ENCODE measurements at regions not wholly inside any gene's neighbourhood (a gene's known extent, or its start where the extent isn't known, plus 50 kb on each side); places are given as distances from the start of the nearest gene placed in this dataset.

GRCh38 chr16:86396901-86397311, 113.4 kb upstream of the FOXF1 start:
- DNase-seq (ENCODE audit: low read depth in 2 of 2): peak; percentile 90 to 91

GRCh38 chr16:86398201-86398600, 112.1 kb upstream of the FOXF1 start:
- no peak for DNase-seq (ENCODE audit: low read depth in 2 of 2)

- no peak for DNase-seq (ENCODE audit: low read depth in 2 of 2)
These were observed 111.7 kb upstream of the FOXF1 start for GRCh38 chr16:86398622-86399021.

GRCh38 chr16:86401126-86401525, 109.2 kb upstream of the FOXF1 start:
- DNase-seq (ENCODE audit: low read depth in 2 of 2): no peak

GRCh38 chr16:86403085-86403484, 107.2 kb upstream of the FOXF1 start:
- no peak for DNase-seq (ENCODE audit: low read depth in 2 of 2)

- no peak for DNase-seq (ENCODE audit: low read depth in 2 of 2)
These were observed 106.7 kb upstream of the FOXF1 start for GRCh38 chr16:86403541-86404163.

GRCh38 chr16:86404678-86405077, 105.6 kb upstream of the FOXF1 start:
- no peak for DNase-seq (ENCODE audit: low read depth in 2 of 2)

DNA sequence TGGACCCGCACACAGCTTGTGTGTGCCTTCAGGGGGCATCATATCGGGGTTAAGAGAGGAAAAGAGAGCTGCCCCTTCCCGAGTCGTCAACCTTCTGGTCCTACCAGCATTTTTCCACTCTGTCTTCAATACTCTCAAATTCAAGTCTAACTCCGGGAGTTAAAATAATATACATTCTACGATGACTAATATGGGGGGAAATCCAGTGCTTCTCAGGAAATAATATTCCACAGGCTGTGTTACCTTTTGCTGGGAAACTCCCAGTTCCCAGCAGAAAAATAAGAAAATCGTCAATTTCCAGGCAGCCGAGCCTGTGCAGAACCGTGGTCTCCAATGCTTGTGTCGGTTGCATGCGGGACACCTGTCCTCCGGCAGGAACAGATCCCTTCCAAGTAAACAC, 105.0 kb upstream of the FOXF1 start:
- DNase-seq (ENCODE audit: low read depth in 2 of 2): no peak

GRCh38 chr16:86406056-86406455, 104.3 kb upstream of the FOXF1 start:
- DNase-seq (ENCODE audit: low read depth in 2 of 2): no peak

- no peak for DNase-seq (ENCODE audit: low read depth in 2 of 2)
These were observed 101.6 kb upstream of the FOXF1 start for GRCh38 chr16:86408685-86409084.

GRCh38 chr16:86410081-86410480, 100.2 kb upstream of the FOXF1 start:
- DNase-seq (ENCODE audit: low read depth in 2 of 2): no peak

GRCh38 chr16:86410529-86410928, 99.8 kb upstream of the FOXF1 start:
- no peak for DNase-seq (ENCODE audit: low read depth in 2 of 2)

DNA sequence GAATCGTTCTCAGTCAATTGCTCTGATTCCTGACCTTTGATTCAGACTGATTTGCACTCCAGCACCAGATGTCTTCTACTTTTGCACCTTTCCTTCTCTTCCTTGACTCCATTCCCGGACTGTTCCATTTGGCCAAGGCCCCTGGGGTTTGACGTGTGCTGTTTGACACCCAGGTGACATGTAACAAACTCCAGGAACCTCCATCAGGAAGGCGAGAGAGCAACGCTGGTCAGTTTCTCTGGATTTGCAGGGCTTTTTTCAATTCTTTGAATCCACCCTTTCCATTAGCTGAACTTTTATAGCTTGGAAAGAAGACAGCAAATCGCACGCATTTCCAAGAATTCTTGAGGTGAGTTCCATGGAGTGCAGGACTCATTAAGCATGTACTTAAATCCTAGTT, 98.4 kb upstream of the FOXF1 start:
- DNase-seq (ENCODE audit: low read depth in 2 of 2): no peak

- no peak for DNase-seq (ENCODE audit: low read depth in 2 of 2)
These were observed 95.2 kb upstream of the FOXF1 start for GRCh38 chr16:86414991-86415740.

DNA sequence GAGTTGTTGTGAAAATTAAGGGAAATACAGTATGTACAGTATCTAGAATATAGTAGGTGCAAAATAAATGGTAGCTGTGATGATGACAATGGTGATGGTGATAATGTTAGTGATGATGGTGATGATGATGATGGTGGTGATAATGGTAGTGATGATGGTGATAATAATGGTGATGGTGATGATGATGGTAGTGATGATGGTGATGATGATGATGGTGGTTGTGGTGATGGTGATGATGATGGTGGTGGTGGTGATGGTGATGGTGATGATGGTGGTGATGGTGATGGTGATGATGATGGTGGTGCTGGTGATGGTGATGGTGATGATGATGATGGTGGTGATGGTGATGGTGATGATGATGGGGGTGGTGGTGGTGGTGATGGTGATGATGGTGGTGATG, 91.3 kb upstream of the FOXF1 start:
- DNase-seq (ENCODE audit: low read depth in 2 of 2): no peak

DNA sequence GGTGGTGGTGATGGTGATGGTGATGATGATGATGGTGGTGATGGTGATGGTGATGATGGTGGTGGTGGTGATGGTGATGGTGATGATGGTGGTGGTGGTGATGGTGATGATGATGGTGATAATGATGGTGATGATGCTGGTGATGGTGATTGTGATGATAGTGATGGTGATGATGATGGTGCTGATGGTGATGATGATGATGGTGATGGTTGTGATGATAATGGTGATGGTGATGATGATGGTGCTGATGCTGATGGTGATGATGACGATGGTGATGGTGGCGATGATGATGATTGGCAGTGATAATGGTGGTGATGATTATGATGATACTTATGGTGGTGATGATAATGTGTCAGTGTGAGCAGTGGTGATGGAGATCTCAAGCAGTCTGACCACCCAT, 90.8 kb upstream of the FOXF1 start:
- no peak for DNase-seq (ENCODE audit: low read depth in 2 of 2)

DNA sequence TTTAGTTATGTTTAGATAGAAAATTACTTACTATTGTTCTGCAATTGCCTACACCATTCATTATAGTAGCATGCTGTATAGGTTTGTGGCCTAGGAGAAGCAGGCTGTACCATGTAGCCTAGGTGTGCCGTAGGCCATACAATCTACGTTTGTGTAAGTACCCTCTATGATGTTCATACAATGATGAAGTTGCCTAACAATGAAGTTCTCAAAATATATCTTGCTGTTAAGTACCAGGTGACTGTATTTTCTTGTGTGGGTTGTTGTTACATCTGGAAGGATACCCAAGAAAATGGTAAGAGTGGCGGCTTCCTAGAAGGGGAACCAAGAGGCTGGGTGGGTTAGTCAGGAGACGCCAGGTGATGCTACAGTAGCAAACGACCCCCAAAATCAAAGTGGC, 88.3 kb upstream of the FOXF1 start:
- no peak for DNase-seq (ENCODE audit: low read depth in 2 of 2)

GRCh38 chr16:86424398-86424797, 85.9 kb upstream of the FOXF1 start:
- DNase-seq (ENCODE audit: low read depth in 2 of 2): no peak

DNA sequence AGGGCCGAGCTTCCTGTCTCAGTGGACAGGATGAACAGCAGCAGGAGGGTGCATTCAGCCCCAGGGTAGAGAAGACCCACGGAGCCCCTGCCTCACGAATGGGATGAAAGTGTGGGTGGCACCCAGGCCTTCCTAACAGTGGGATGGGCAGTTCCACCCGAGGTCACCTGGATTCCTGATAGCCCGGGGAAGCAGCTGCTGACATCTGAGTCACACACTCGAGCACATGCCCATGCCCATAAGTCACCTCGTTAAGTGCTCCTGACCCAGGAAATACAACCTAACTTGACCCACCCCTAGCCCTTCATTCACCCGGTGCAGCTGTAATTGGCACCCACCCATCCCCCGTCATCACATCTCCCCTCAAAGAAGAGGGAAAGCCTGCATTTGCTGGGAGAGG, 85.3 kb upstream of the FOXF1 start:
- DNase-seq (ENCODE audit: low read depth in 2 of 2): no peak

DNA sequence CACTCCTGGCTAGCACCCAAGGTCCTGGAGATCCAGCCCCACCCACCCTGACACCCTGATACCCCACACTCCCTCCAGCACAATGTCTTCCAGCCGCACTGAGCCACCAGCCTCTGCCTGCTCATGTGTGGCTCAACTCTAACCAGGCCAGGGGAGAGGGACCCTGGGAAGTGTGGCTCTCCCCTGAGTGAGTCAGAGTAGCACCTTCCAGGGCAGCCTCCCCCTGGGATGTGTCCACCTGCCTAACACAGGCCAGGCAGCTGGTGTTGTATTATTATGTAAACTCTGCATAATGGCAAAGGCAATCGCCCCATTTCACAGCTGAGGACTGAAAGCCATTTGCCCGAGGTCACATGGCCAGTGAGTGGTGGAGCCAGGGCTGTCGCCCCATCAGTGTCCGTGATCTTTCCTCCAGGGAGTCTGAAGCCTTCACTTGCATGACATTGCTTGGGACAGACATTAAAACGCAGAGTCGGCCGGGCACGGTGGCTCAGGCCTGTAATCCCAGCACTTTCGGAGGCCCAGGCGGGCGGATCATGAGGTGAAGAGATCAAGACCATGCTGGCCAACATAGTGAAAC, 84.2 kb upstream of the FOXF1 start:
- no peak for DNase-seq (ENCODE audit: low read depth in 2 of 2)

- DNase-seq (ENCODE audit: low read depth in 2 of 2): peak; percentile 16 to 18
These were observed 82.9 kb upstream of the FOXF1 start for GRCh38 chr16:86427433-86427851.

DNA sequence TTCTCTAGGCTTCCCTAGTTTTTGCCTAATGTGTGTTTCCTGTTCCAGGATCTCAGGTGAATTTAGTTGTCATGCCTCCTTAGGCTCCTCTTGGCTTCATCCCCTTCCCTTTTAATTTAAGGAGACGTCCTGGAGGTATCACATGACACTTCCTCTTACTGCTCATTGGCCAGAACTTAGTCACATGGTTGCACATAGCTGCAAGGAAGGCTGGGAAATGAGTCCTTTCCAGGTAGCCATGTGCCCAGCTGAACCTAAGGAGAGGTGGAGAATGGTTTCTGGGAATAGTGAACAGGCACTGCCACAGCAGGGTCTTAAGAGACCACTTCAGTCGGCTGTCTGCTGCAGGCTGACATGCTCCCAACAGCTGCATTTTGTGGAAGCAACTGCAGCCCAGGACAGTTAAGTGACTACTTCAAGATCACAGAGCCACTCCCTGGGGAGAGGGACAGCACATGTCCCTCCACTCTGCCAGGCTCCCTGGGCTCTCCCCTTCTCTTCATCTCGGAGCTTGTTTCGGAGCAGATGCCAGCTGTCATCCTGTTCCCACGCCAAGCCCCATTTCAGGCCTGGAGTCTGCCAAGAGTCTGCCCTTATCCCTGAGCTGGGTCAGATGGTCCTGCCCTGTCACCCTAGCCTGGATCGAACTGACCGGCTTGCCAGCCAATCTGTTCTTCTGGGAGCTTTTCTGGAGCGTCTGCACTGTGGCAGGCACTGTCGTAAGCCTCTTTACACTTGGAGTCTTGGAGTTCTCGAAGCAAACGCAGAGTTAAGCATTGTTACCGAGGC, 81.4 kb upstream of the FOXF1 start:
- no peak for DNase-seq (ENCODE audit: low read depth in 2 of 2)

Data from fibroblast of skin of left quadriceps (primary cell).